H1 (cell line): ENCODE measurements at regions not wholly inside any gene's neighbourhood (a gene's known extent, or its start where the extent isn't known, plus 50 kb on each side); places are given as distances from the start of the nearest gene placed in this dataset.

Experiments used
- CTCF ChIA-PET: fragments of 300-600 bp; sonication (Branson Sonifier 250); formaldehyde crosslinking; loops from one replicate; lab custom pipeline; 2021; ENCODE audit not compliant: partially characterized antibody; lab: Charles Lee
- POLR2A ChIA-PET: fragments of 300-600 bp; sonication (Branson Sonifier 250); formaldehyde crosslinking; loops from one replicate; lab custom pipeline; 2021; ENCODE audit warnings: inconsistent platforms; ENCODE audit not compliant: partially characterized antibody; lab: Charles Lee
- DNase-seq, 2 experiments: peaks; one replicate each; pipeline versions ENCODE4 v3.0.0 to v3.0.0-alpha.2; 2010 to 2022; ENCODE audit warnings: low spot score in 2 of 2, low read depth in 1 of 2, mixed read lengths in 1 of 2
- FAIRE-seq: peaks from 2 replicates; lab custom pipeline; 2011; peaks lifted over from hg19 to GRCh38; lab: Jason Lieb, UNC
- H2AFZ ChIP-seq: 2 replicates; pipeline ENCODE4 v1.8.1; 2012; ENCODE audit warnings: low read length, inconsistent platforms
- H2AK5ac ChIP-seq: 2 replicates; pipeline ENCODE4 v1.6.1; 2013; ENCODE audit warnings: low read depth, low read length
- H2BK120ac ChIP-seq: replicated peaks from 2 replicates; pipeline ENCODE3; 2013; ENCODE audit warnings: low read depth, low read length, inconsistent platforms
- H2BK12ac ChIP-seq: 2 replicates; pipeline ENCODE4 v1.6.1; 2013; ENCODE audit warnings: low read depth, low read length
- H2BK15ac ChIP-seq: 2 replicates; pipeline ENCODE4 v1.6.1; 2013; ENCODE audit warnings: low read length
- H2BK20ac ChIP-seq: 2 replicates; pipeline ENCODE4 v1.6.1; 2013; ENCODE audit warnings: low read length
- H2BK5ac ChIP-seq: 2 replicates; pipeline ENCODE4 v1.6.1; 2013; ENCODE audit warnings: low read depth, low read length
- H3K14ac ChIP-seq: 2 replicates; pipeline ENCODE4 v1.6.1; 2013; ENCODE audit warnings: inconsistent platforms; ENCODE audit not compliant: insufficient read length
- H3K18ac ChIP-seq: 2 replicates; pipeline ENCODE4 v1.6.1; 2013; ENCODE audit warnings: low read length; ENCODE audit errors: extremely low read depth
- H3K23ac ChIP-seq: 2 replicates; pipeline ENCODE4 v1.6.1; 2013; ENCODE audit warnings: inconsistent platforms; ENCODE audit not compliant: insufficient read length
- H3K23me2 ChIP-seq: 2 replicates; pipeline ENCODE4 v1.6.1; 2013; ENCODE audit warnings: low read depth, low read length
- H3K27ac ChIP-seq: 2 replicates; pipeline ENCODE4 v1.6.1; 2011; ENCODE audit warnings: low read depth, low read length, inconsistent platforms
- H3K27me3 ChIP-seq, 4 experiments: replicated peaks in 1 of 4; 1 replicate in 1 of 4; 2 replicates in 3 of 4; pipeline versions ENCODE4 v1.6.1 to v1.8.1; 2011 to 2013; ENCODE audit warnings: low read length in 3 of 4, mild to moderate bottlenecking in 3 of 4, inconsistent platforms in 2 of 4, mixed read lengths in 2 of 4, moderate library complexity in 1 of 4; ENCODE audit not compliant: control insufficient read depth in 3 of 4, insufficient read depth in 3 of 4; ENCODE audit errors: extremely low read depth in 1 of 4
- H3K36me3 ChIP-seq, 4 experiments: 2 replicates each; pipeline versions ENCODE4 v1.6.1 to v1.8.1; 2011 to 2013; ENCODE audit warnings: mild to moderate bottlenecking in 4 of 4, low read length in 3 of 4, moderate library complexity in 2 of 4, control low read depth in 1 of 4, inconsistent platforms in 1 of 4; ENCODE audit not compliant: insufficient read depth in 4 of 4, control insufficient read depth in 2 of 4
- H3K4ac ChIP-seq: replicated peaks from 2 replicates; pipeline ENCODE3; 2013; ENCODE audit warnings: low read length, low read depth, mixed read lengths, inconsistent platforms; ENCODE audit not compliant: insufficient read length
- H3K4me1 ChIP-seq, 4 experiments: replicated peaks in 1 of 4; 1 replicate in 1 of 4; 2 replicates in 3 of 4; pipeline versions ENCODE4 v1.6.1 to v1.8.1; 2011 to 2013; ENCODE audit warnings: low read length in 3 of 4, inconsistent platforms in 2 of 4, mixed read lengths in 1 of 4; ENCODE audit not compliant: insufficient read depth in 4 of 4, control insufficient read depth in 3 of 4
- H3K4me2 ChIP-seq, 2 experiments: 2 replicates each; pipeline versions ENCODE4 v1.6.1 to v1.8.1; 2011 to 2013; ENCODE audit warnings: low read depth in 2 of 2, low read length in 2 of 2, control low read depth in 1 of 2, inconsistent platforms in 1 of 2, mild to moderate bottlenecking in 1 of 2; ENCODE audit not compliant: insufficient read depth in 1 of 2
- H3K4me3 ChIP-seq, 4 experiments: fragments of 200-600, 300-600 bp in 1 of 4; sonication (generic), shearing (Covaris generic), sonication (Bioruptor Twin) in 1 of 4; 2 replicates each; pipeline versions ENCODE4 v1.5.1 to v1.8.1; 2011 to 2016; ENCODE audit warnings: low read length in 4 of 4, low read depth in 3 of 4, control low read depth in 2 of 4, inconsistent platforms in 2 of 4, mild to moderate bottlenecking in 2 of 4, mixed read lengths in 1 of 4, moderate library complexity in 1 of 4; ENCODE audit not compliant: insufficient read depth in 2 of 4; ENCODE audit errors: extremely low read depth in 1 of 4
- H3K56ac ChIP-seq: replicated peaks from 2 replicates; pipeline ENCODE3; 2013; ENCODE audit warnings: low read depth, mild to moderate bottlenecking, mixed read lengths, low read length, inconsistent platforms; ENCODE audit not compliant: insufficient read length
- H3K79me1 ChIP-seq: 2 replicates; pipeline ENCODE4 v1.6.1; 2013; ENCODE audit warnings: low read depth, low read length, control low read depth
- H3K79me2 ChIP-seq, 2 experiments: 2 replicates each; pipeline versions ENCODE4 v1.6.1 to v1.8.1; 2012 to 2013; ENCODE audit warnings: low read length in 2 of 2, mild to moderate bottlenecking in 2 of 2, inconsistent platforms in 1 of 2; ENCODE audit not compliant: insufficient read depth in 2 of 2, control insufficient read depth in 1 of 2
- H3K9ac ChIP-seq, 4 experiments: replicated peaks in 1 of 4; 1 replicate in 1 of 4; 2 replicates in 3 of 4; pipeline versions ENCODE4 v1.6.1 to v1.8.1; 2011 to 2013; ENCODE audit warnings: low read depth in 3 of 4, low read length in 3 of 4, control low read depth in 2 of 4, mild to moderate bottlenecking in 2 of 4, moderate library complexity in 2 of 4, inconsistent platforms in 1 of 4; ENCODE audit errors: extremely low read depth in 1 of 4
- H3K9me3 ChIP-seq, 2 experiments: 2 replicates each; pipeline versions ENCODE4 v1.6.1 to v1.8.1; 2012 to 2013; ENCODE audit warnings: mild to moderate bottlenecking in 2 of 2, moderate library complexity in 2 of 2, control low read depth in 1 of 2, inconsistent platforms in 1 of 2, low read depth in 1 of 2, low read length in 1 of 2, mixed read lengths in 1 of 2; ENCODE audit not compliant: insufficient read depth in 2 of 2
- H4K20me1 ChIP-seq, 2 experiments: replicated peaks in 1 of 2; 2 replicates each; pipeline versions ENCODE3 to v1.8.1; 2011 to 2013; ENCODE audit warnings: inconsistent platforms in 2 of 2, low read length in 2 of 2, mild to moderate bottlenecking in 1 of 2; ENCODE audit not compliant: insufficient read depth in 2 of 2, control insufficient read depth in 1 of 2
- H4K5ac ChIP-seq: 2 replicates; pipeline ENCODE4 v1.6.1; 2013; ENCODE audit warnings: low read length, low read depth, mixed read lengths, inconsistent platforms; ENCODE audit not compliant: insufficient read length
- H4K8ac ChIP-seq: 2 replicates; pipeline ENCODE4 v1.8.0; 2013; ENCODE audit warnings: mild to moderate bottlenecking, moderate library complexity, low read length, inconsistent platforms; ENCODE audit not compliant: insufficient read depth; ENCODE audit errors: extremely low read depth
- H4K91ac ChIP-seq: replicated peaks from 2 replicates; pipeline ENCODE3; 2013; ENCODE audit warnings: low read length, mixed read lengths, inconsistent platforms; ENCODE audit not compliant: insufficient read length
- ATF3 ChIP-seq: IDR thresholded peaks from 2 replicates; pipeline ENCODE4 v1.6.1; 2011; ENCODE audit warnings: low read depth, mild to moderate bottlenecking, low read length; ENCODE audit not compliant: insufficient read depth
- EZH2 ChIP-seq: fragments of 200-600 bp; sonication (generic); IDR thresholded peaks from 2 replicates; pipeline ENCODE4 v1.7.1; 2012; ENCODE audit warnings: low read depth, mild to moderate bottlenecking, moderate library complexity, low read length, inconsistent platforms; ENCODE audit not compliant: severe bottlenecking
- RAD21 ChIP-seq, 2 experiments: IDR thresholded peaks in 1 of 2; conservative IDR thresholded peaks in 1 of 2; 2 replicates each; pipeline ENCODE4 v1.6.1; 2011; ENCODE audit warnings: low read depth in 2 of 2, low read length in 2 of 2, improper control_type of control experiment in 1 of 2, inconsistent platforms in 1 of 2, mild to moderate bottlenecking in 1 of 2, moderate library complexity in 1 of 2
- RNF2 ChIP-seq: fragments of 200-900, 300-1000 bp; sonication (generic); IDR thresholded peaks from 2 replicates; pipeline ENCODE4 v1.7.1; 2016; ENCODE audit warnings: borderline replicate concordance, low read depth, mild to moderate bottlenecking, antibody characterized with exemption, low read length; ENCODE audit not compliant: poor library complexity, severe bottlenecking; ENCODE audit errors: missing control alignments
- WGBS, 2 experiments: shearing (Covaris generic) in 1 of 2; methylation state at CpG; one replicate each; pipeline versions ENCODE4 v1.1.6 to v1.1.7; 2013 to 2015; ENCODE audit warnings: low lambda C conversion rate in 2 of 2, mixed read lengths in 2 of 2, inconsistent platforms in 1 of 2, low coverage in 1 of 2, missing lambda C conversion rate in 1 of 2; ENCODE audit not compliant: insufficient replicate concordance in 2 of 2, insufficient coverage in 1 of 2, insufficient read length in 1 of 2; ENCODE audit errors: extremely low coverage in 1 of 2, missing lambda C conversion rate in 1 of 2; 5-methylcytosine and 5-hydroxymethylcytosine counted together

GRCh38 chrY:15546177-15546754 is 1021.9 kb downstream of the NLGN4Y start:
- Histone ChIP-seq H3K4ac (no peak overlapping the region), H2BK12ac (no peak overlapping the region), H3K23ac (no peak overlapping the region), H2BK20ac (no peak overlapping the region), H4K91ac (no peak overlapping the region), H3K23me2 (peaks cover 2% of the 10 kb centered on the region; the same call in 1 of the 2 replicates), H3K4me2 (no peak overlapping the region), H4K8ac (no peak overlapping the region), H3K27me3 (no peaks in the 10 kb centered on the region), H3K79me1 (no peaks in the 10 kb centered on the region), H3K14ac (no peak overlapping the region), H3K4me1 (no peaks in the 10 kb centered on the region), H2AFZ (no peak overlapping the region), H3K18ac (no peak overlapping the region), H2BK5ac (no peak overlapping the region), H3K9ac (no peak overlapping the region), H3K36me3 (no peaks in the 10 kb centered on the region), H3K27ac (no peak overlapping the region), H3K9me3 (no peaks in the 10 kb centered on the region)
- CTCF ChIA-PET, result no interaction called here
- POLR2A ChIA-PET, result no interaction called here
- 88% methylated on average over 1 of the region's 1 CpG; no CpG with 5 or more reads in 1 of the 2 experiments for WGBS, 2 experiments
- FAIRE-seq (no peak), DNase-seq (no peak)
- no peak for TF ChIP-seq EZH2
- no peak for TF ChIP-seq RNF2
- no peak for TF ChIP-seq ATF3
- no peak for TF ChIP-seq RAD21 (IDR thresholded peaks at IDR 0.05 in 1 of 2, conservative IDR thresholded peaks at IDR 0.05 in 1 of 2; ENCODE audit: low read depth in 2 of 2, low read length in 2 of 2)
- TF ChIP-seq, all 59 proteins: peak for 0
- H4K20me1 ChIP-seq, result no peaks in the 10 kb centered on the region
- no peak overlapping the region for H3K56ac ChIP-seq
- H4K5ac ChIP-seq, result no peak overlapping the region
- H2BK120ac ChIP-seq, result no peak overlapping the region
- H3K4me3 ChIP-seq, result no peak overlapping the region
- H2AK5ac ChIP-seq, result no peak overlapping the region
- no peaks in the 10 kb centered on the region for H3K79me2 ChIP-seq
- no peak overlapping the region for H2BK15ac ChIP-seq
